ENCODE measurements at regions not wholly inside any gene's neighbourhood (a gene's known extent, or its start where the extent isn't known, plus 50 kb on each side); places are given as distances from the start of the nearest gene placed in this dataset.

GRCh38 chr5:63516006-63516405 is 446.2 kb downstream of the HTR1A start:
- no peak for TF ChIP-seq TAF1 (IDR thresholded peaks at IDR 0.05; ENCODE audit: low read depth)
- TF ChIP-seq YY1 (IDR thresholded peaks at IDR 0.05; ENCODE audit: low read depth): no peak
- no peak for TF ChIP-seq RAD21 (IDR thresholded peaks at IDR 0.05; ENCODE audit: low read depth)
